HG03060 (cell line): ENCODE measurements at regions not wholly inside any gene's neighbourhood (a gene's known extent, or its start where the extent isn't known, plus 50 kb on each side); places are given as distances from the start of the nearest gene placed in this dataset.
"Not testable (repeated sequence)": the region's sequence is repeated elsewhere in the genome, so short reads cannot be mapped to it uniquely, and the experiment has no call there.

Experiments used
- ATAC-seq: cut with Tn5 transposase; IDR thresholded peaks from one replicate; pipeline ENCODE4 v1.9.1; 2021; ENCODE audit warnings: low read depth, moderate number of reproducible peaks; ENCODE audit not compliant: unreplicated experiment

- no peak for ATAC-seq
Observed at GRCh38 chr1:222195857-222196256, 352.0 kb downstream of the HHIPL2 start.

GRCh38 chr1:222189218-222189617 lies 358.7 kb downstream of the HHIPL2 start:
- no peak for ATAC-seq

- no peak for ATAC-seq
Observed at GRCh38 chr1:222187566-222188332, 360.2 kb downstream of the HHIPL2 start.

- ATAC-seq, result no peak
Observed at GRCh38 chr1:222182641-222183040, 365.3 kb downstream of the HHIPL2 start.

DNA sequence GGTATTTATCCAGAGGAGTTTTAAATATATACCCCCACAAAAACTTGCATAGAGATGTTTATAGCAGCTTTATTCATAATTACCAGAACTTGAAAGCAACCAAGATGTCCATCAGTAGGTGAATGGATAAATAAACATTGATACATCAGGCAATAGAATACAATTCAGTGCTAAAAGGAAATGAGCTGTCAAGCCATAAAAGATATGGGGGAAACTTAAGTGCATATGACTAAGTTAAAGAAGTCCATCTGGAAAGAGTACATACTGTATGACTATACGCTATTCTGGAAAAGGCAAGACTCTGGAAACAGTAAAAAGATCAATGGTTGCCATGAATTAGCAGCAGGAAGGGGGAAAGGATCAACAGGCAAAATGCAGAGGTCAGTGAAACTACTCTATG lies 366.7 kb downstream of the HHIPL2 start:
- no peak for ATAC-seq

DNA sequence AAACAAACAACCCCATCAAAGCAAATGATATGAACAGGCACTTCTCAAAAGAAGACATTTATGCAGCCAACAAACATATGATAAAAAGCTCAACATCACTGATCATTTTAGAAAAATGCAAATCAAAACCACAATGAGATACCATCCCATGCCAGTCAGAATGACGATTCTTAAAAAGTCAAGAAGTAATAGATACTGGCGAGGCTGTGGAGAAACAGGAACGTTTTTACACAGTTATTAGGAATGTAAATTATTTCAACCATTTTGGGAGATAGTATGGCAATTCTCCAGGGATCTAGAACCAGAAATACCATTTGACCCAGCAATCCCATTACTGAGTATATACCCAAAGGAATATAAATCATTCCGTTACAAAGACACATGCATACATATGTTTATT lies 370.4 kb downstream of the HHIPL2 start:
- ATAC-seq, result not testable (repeated sequence)

DNA sequence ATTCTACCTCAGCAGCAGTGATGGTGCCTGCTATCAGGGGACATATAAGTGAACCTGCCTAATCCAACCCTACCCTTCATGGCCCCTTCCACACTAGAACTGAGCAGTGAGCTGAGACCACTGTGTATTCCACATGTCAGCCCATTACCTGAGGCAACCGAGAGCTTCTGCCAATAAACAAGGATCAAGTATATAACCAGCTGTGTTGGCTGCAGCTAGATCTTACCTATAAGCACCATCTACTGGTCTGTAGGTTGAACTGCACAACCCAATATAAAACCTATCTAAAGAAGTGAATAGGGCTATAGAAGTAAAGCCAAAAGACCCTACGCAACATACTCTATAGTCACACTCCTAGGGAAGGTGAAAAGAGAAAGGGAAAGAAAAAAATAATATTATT lies 376.9 kb downstream of the HHIPL2 start:
- peak; percentile 49 for ATAC-seq

- no peak for ATAC-seq
Observed at GRCh38 chr1:222168621-222169020, 379.3 kb downstream of the HHIPL2 start.

DNA sequence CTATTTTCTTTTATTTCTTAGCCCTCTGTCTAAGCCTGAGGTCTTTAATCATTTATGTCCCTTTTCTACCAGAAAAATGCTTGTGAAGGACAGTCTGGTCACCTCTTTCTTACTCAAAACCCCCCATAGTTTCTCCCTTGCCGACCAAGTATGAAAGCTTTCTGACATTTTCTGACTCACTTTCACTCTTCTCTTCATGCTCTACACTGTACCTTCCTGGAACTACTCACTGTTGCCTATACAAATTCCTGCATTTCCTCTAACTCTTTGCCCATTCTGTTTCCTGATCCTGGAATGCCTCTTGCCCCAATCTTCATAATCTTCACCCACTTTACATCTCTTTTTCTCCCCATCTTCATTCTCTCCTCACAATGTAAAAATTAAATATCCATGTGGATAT lies 380.0 kb downstream of the HHIPL2 start:
- ATAC-seq, result no peak

DNA sequence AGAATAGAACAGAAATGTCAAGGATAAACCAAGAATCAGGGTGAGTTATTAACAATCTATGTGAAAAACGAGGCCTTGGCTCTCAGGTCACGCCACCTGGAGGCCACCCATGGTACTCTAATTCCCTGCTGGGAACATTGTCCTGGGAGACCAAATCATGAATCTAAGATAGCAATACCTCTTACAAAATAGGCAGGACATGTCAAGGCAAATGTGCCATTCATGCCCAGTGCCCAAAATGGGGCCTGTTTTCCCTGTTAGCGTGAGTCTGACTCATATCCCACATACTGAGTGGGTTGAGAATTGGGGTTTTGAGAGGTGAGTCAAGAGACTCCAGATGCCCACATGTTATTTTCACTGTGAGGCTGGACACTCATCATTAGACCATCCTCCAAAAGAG lies 380.8 kb downstream of the HHIPL2 start:
- peak; percentile 63 for ATAC-seq

GRCh38 chr1:222165629-222166028 lies 382.3 kb downstream of the HHIPL2 start:
- no peak for ATAC-seq

DNA sequence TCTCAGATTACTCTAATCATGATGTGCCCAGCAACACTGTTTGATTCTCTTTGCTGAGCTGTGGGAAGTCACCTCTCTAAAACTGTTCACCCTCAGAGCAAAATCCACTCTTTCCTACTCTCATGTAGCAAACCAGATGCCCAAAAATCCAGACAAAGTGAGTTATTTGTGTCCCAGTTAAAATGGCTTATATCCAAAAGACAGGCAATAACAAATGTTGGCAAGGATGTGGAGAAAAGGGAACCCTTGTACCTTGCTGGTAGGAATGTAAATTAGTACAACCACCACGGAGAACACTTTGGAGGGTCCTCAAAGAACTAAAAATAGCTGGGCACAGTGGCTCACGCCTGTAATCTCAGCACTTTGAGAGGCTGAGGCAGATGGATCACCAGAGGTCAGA lies 384.0 kb downstream of the HHIPL2 start:
- ATAC-seq, result no peak

GRCh38 chr1:222161676-222162075 lies 386.2 kb downstream of the HHIPL2 start:
- ATAC-seq, result no peak

DNA sequence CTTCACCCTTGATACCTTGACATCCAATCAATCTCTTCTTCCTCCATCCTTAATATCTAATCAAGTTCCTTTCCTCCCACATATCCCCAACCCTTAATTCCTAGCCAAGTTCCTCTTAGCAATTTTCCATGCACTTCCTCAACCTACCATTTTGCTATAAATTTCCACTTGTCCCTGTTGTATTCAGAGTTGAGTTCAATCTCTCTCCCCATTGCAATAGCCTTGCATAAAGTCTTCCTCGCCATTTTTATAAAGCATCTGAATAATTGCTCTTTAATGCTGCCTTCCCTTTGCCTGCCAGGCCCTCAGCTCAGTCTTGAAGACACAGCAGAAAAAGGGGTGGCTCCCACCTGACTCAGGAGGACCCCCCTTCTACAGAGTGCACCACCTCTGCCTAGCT lies 390.3 kb downstream of the HHIPL2 start:
- ATAC-seq, result no peak

GRCh38 chr1:222140206-222140605 lies 398.3 kb upstream of the DUSP10 start:
- no peak for ATAC-seq

DNA sequence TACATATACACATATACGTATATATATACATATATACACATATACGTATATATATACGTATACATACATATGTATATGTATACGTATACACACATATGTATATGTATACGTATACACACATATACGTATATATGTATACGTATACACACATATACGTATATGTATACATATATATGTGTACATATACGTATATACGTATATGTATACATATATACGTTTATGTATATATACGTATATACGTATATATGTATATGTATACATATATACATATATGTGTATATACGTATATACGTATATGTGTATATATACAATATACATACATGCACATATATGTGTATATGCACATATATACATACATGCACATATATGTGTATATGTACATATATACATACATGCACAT lies 396.2 kb upstream of the DUSP10 start:
- no peak for ATAC-seq

GRCh38 chr1:222136869-222137268 lies 395.0 kb upstream of the DUSP10 start:
- no peak for ATAC-seq

- ATAC-seq, result no peak
Observed at GRCh38 chr1:222129041-222129440, 387.2 kb upstream of the DUSP10 start.

DNA sequence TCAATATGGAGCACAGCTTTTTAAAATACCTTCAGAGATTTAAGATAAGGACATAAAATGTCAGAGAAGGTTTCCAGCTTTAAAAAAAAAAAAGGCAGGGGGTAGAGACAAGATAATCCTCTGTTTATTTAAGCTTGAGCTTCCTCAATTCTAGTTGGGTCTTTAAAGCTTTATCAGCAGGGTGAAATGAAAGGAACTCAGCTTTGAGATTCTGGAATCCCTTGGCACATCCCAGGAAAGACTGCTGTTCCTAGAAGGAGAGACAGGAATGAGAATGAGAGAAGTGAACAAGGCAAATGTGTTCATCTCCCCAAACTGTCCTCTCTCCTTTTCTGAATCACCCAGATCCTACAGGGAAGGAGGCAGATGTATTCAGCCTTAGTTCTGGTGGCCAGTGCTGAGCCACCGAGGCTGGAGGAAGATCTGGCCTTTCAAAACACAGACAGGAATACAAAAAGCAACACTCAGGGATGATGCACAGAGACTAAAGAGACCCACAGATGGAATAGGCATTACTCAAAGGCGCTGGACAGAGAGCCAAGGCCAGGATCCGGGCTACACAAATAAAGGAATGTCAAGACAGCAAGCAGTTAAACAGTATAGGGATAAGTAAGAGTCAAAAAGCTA lies 385.8 kb upstream of the DUSP10 start:
- ATAC-seq, result no peak

DNA sequence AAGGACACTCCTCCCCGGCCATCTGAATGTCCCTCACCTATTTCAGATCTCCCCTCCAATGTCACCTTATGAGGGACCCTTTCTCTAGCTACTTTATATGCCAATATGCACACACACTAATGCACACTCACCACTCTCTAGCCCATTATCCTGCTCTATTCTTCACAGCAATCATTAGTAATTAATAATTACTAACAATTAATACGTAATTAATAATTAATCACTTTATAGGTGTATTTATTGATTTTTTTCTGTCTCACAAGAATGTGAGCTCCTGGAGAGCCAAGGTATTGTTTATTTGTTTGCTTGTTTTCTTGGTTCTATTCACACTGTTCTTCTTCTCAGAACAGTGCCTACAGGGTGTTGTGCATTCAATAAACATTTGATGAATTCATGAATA lies 385.2 kb upstream of the DUSP10 start:
- ATAC-seq, result no peak

- ATAC-seq, result no peak
Observed at GRCh38 chr1:222126052-222126451, 384.2 kb upstream of the DUSP10 start.

DNA sequence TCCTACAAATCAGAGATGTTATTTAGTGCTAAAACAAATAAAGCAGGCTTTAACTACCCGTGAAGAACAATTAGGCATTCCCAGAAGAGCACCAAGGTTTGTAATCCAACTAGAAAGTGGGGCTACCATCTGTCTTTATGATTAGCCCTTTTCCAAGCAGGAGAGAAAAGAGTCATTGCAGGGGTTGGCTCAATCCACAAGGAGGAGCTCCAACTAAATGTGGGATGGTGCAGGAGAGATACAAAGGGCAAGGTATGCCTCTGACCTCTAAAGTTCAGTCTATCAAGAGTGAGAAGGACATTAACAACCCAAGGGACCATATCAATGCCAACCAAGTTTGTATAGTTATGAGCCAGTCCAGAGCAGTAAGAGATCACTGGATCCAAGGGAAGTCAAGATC lies 382.7 kb upstream of the DUSP10 start:
- ATAC-seq, result no peak
